GM19372 (cell line): ENCODE measurements at regions not wholly inside any gene's neighbourhood (a gene's known extent, or its start where the extent isn't known, plus 50 kb on each side); places are given as distances from the start of the nearest gene placed in this dataset.

Experiments used
- ATAC-seq: cut with Tn5 transposase; IDR thresholded peaks from one replicate; pipeline ENCODE4 v1.9.1; 2021; ENCODE audit warnings: mild to moderate bottlenecking, low read depth, moderate library complexity; ENCODE audit not compliant: unreplicated experiment

DNA sequence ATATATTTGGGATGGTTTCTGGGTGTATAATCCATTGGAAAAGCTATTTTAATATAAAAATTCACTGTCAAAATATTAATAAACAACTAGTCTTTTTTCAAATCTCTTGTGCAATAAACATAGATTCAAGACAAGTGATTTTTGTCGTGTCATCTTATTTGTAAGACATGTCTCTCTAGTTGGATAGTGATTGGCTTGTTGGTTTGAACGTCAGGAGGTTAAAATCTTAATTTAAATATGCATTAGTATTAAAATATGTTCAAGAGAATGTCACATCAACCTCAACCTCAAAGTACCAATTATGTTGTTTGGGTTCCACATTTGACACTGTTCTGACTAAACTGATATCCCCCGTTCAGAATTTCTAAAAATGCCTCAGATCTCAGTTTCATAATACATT, 287.6 kb downstream of the CASP12 start:
- ATAC-seq = no peak

- peak; percentile 92 for ATAC-seq
Observed at GRCh38 chr11:104609311-104610085, 288.8 kb downstream of the CASP12 start.

GRCh38 chr11:104602643-104603042, 295.6 kb downstream of the CASP12 start:
- no peak for ATAC-seq

GRCh38 chr11:104594228-104594958, 303.9 kb downstream of the CASP12 start:
- ATAC-seq = no peak

DNA sequence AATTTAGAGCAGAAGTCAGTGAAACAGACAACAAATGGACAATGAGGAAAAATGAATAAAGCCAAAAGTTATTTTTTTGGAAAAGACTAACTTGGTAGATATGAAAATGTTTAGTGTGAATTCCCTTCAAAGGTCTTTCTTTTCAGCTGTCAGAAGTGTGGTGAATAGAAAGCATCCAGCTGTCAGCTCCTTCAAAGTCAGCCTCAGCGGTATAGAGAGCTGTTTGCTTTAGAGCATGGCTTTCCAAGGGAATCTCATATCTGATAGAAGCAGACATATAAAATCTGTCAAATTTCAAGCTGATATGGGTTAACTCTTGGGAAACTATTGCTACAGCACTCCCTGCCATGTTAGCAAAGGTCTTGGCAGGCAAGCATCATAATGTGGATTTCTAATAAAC, 309.3 kb downstream of the CASP12 start:
- ATAC-seq = no peak

- ATAC-seq = no peak
Observed at GRCh38 chr11:104588446-104588845, 309.8 kb downstream of the CASP12 start.

DNA sequence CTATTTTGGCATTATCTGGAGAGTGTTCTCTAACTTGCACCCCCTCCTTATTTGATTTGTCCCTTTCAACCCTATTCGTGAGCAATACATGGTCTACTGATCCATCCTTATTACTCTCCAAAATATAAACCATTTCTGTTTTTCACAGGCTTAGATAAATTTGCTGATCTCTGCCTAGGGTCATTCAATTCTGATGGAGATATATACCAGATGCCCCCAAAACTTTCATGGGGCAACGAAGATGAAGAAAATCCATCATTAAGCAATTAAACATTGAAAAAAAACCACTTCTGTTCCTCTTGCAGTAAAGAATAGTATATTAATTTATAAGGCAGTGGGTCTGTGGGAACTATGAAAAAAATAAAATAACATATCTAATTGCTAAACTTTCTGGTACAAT, 313.4 kb downstream of the CASP12 start:
- ATAC-seq = no peak

DNA sequence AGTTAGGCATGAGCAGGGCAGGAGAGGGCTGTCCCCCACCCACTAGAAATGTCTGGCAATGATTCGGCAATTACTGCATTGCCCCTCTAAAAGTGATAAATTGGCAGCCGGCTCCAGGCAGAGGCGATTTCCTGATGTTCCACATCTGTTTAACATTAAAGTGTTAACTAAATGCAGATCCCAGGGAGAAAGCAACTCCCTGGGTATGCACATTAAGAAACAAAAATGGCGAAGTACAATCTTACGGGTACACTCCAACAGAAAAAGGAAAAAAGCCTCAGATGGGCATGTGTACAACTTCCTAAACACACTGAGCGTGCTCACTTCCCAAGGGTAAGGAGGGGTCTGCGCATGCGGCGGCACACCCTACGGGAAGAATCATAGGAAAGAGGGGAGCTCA, 314.4 kb downstream of the CASP12 start:
- ATAC-seq = no peak

GRCh38 chr11:104582431-104582830, 315.8 kb downstream of the CASP12 start:
- no peak for ATAC-seq

GRCh38 chr11:104581246-104581980, 316.8 kb downstream of the CASP12 start:
- ATAC-seq = no peak

DNA sequence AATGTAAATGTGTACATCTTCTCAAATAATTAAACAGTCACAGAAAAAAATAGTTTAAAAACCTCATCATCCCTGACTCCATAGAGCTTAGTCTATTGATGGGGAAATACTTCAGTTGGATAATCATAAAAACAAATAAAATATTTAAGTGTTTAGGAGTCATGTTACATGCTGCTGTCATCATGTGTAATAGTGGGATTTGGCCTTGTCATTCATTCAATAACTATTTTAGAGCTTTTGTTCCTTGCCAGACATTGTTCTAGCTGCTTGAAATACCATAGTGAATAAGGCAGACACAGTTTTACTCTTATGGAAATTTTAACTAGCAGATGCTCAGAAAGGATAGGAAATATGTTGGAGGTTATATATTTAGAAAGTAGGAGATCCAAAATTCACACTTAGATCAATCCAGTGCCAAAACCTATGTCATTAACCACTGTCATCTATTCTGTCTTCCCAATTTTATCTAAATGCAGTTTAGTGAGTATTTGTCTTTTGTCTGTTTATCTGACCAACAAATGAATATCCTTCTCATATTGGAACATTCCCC, 324.7 kb downstream of the CASP12 start:
- no peak for ATAC-seq

GRCh38 chr11:104572279-104572678, 326.0 kb downstream of the CASP12 start:
- no peak for ATAC-seq

DNA sequence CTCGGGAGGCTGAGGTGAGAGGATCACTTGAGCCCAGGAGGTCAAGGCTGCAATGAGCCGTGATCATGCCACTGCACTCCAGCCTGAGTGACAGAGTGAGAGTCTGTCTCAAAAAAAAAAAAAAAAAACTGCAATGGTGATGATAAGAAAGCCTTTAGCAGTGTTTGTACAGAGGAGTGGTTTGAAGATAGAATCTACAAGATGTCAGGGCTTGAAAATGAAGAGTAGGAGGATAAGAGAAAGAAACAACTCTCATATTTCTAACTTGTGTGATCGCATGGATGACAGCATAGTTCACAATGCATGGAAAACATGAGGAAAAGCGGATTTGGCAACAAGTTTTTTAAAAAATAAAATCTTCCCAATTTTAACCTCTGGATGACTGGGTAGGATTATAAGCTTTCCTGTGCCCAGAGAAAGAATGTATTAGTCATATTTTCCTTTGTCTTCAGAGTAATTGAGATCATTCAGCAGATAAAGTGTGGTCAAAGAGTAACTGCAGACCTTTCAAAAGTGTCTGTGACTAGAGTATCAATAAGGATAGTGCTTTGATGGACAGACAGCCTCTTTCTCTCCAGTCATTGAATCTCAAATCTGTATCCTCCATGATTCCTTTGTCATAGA, 328.1 kb downstream of the CASP12 start:
- ATAC-seq = no peak

DNA sequence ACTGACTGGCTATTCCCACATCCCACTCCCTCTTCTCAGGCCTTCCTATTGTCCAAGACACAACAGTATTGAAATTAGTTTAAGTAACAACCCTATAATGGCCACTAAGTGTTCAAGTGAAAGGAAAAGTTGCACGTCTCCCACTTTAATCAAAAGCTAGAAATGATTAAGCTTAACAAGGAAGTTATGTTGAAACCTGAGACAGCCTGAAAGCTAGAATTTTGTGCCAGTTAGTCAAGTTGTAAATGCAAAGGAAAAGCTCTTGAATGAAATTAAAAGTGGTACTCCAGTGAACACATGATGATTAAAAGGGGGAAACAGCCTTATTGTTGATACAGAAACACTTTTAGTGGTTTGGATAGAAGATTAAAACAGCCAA, 332.7 kb downstream of the CASP12 start:
- ATAC-seq = no peak

DNA sequence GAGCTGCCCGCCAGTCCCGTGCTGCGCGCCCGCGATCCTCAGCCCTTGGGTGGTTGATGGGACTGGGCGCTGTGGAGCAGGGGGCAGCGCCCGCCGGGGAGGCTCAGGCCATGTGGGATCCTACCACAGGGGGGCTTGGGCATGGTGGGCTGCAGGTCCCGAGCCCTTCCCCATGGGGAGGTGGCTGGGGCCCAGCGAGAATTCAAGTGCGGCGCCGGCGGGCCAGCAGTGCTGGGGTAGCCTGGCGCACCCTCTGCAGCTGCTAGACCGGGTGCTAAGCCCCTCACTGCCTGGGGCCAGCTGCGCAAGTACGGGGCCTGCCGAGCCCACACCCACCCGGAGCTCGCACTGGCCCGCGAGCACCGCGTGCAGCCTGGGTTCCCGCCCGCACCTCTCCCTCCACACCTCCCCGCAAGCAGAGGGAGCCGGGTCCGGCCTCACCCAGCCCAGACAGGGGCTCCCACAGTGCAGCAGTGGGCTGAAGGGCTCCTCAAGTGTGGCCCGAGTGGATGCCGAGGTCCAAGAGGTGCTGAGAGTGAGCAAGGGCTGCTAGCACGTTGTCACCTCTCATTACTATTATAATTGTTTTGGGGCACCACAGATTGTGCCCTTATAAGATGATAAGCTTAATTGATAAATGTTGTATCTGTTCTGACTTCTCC, 333.2 kb downstream of the CASP12 start:
- no peak for ATAC-seq

GRCh38 chr11:104556606-104557301, 341.5 kb downstream of the CASP12 start:
- no peak for ATAC-seq

DNA sequence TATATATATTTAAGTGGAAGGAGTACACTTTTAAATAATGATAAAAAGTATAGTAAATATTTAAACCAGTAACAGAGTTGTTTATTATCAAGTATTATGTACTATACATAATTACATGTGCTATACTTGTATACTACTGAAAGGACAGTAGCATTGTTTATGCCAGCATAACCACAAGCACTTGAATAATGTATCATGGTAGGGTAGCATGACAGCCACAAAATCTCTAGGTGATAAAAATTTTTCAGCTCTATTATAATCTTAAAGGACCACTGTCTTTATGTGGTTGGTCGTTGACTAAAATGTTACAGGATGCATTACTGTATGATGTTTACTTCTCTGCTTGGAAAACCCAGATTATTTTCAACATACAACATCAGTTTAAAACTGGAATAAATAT, 349.2 kb downstream of the CASP12 start:
- ATAC-seq = no peak

DNA sequence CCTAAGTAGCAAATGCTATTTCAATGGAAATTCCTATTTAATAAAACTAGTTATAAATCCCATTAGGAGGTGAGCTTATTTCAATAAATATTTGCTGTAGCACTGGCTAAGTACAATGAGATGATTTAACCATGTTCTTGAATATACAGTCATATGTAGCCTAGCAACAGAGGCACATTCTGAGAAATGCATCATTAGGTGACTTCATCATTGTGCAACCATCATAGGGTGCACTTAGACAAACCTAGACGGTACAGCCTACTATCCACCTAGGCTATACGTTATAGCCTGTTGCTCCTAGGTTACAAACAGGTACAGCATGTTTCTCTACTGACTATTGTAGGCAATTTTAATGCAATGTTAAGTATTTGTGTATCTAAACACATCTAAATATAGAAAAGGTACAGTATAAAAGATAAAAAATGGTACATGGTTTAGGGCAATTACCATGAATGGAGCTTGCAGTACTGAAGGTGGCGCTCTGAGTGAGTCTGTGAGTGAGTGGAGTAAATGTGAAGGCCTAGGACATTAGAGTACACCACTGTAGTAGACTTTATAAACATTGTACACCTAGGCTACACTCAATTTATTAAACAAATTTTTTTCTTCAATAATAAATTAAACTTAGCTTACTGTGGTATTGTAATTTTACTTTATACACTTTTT, 350.1 kb downstream of the CASP12 start:
- ATAC-seq = no peak

GRCh38 chr11:104546501-104546900, 351.8 kb downstream of the CASP12 start:
- ATAC-seq = no peak
